Kidney (tissue), 13 donors: ENCODE measurements at regions not wholly inside any gene's neighbourhood (a gene's known extent, or its start where the extent isn't known, plus 50 kb on each side); places are given as distances from the start of the nearest gene placed in this dataset.

Source experiments
- DNase-seq, 5 donors: peaks; one replicate each; pipeline ENCODE4 v3.0.0-alpha.2; 2013 to 2020
- FAIRE-seq: peaks from 2 replicates; lab custom pipeline; 2012; peaks lifted over from hg19 to GRCh38; lab: Jason Lieb, UNC
- H3K27ac ChIP-seq, 2 donors: one replicate each; pipeline ENCODE4 v1.7.0; 2013; ENCODE audit warnings: low read depth in 2 of 2, low read length in 2 of 2, inconsistent platforms in 1 of 2
- H3K27me3 ChIP-seq: one replicate; pipeline ENCODE4 v1.7.1; 2013; ENCODE audit warnings: low read length, inconsistent platforms; ENCODE audit not compliant: control insufficient read depth, insufficient read depth
- H3K36me3 ChIP-seq, 3 donors: one replicate each; pipeline versions ENCODE4 v1.7.0 to v1.7.1; 2013; ENCODE audit warnings: low read length in 3 of 3, control low read depth in 1 of 3, inconsistent platforms in 1 of 3; ENCODE audit not compliant: insufficient read depth in 3 of 3, control insufficient read depth in 2 of 3
- H3K4me1 ChIP-seq, 3 donors: one replicate each; pipeline versions ENCODE4 v1.7.0 to v1.7.1; 2013; ENCODE audit warnings: low read length in 3 of 3, inconsistent platforms in 1 of 3, low read depth in 1 of 3; ENCODE audit not compliant: control insufficient read depth in 2 of 3, insufficient read depth in 2 of 3
- H3K4me3 ChIP-seq, 3 donors: one replicate each; pipeline versions ENCODE4 v1.7.0 to v1.8.1; 2013; ENCODE audit warnings: low read length in 3 of 3, control low read depth in 1 of 3, inconsistent platforms in 1 of 3
- H3K9ac ChIP-seq, 3 donors: one replicate each; pipeline versions ENCODE4 v1.7.0 to v1.7.1; 2013; ENCODE audit warnings: low read length in 3 of 3, control low read depth in 1 of 3, inconsistent platforms in 1 of 3
- H3K9me3 ChIP-seq, 3 donors: one replicate each; pipeline versions ENCODE4 v1.7.0 to v1.7.1; 2013; ENCODE audit warnings: low read length in 3 of 3, control low read depth in 1 of 3, inconsistent platforms in 1 of 3; ENCODE audit not compliant: control insufficient read depth in 2 of 3, insufficient read depth in 1 of 3
- CTCF ChIP-seq: IDR thresholded peaks from 3 replicates; pipeline ENCODE4 v1.5.1; 2012; ENCODE audit warnings: mild to moderate bottlenecking, moderate library complexity, borderline replicate concordance; ENCODE audit not compliant: insufficient read depth; ENCODE audit errors: extremely low read depth
- intact Hi-C: fragments of 100-400 bp; cut with DNase I; formaldehyde crosslinking; loops from one replicate; pipeline ENCODE4 v1.11.1; 2022
- donor health status: control.
- donor health status: control.
- donor health status: control.
- donor health status: control.
- donor health status: control.
- donor health status: DM: yes; HTN: yes; CAD: no.
- donor health status: Normal renal cell carcinoma (clear cell type).

- Histone ChIP-seq H3K27ac (no peak overlapping the region), H3K4me1 (no peaks in the 10 kb centered on the region), H3K36me3 (no peaks in the 10 kb centered on the region), H3K9me3 (no peaks in the 10 kb centered on the region), H3K27me3 (no peaks in the 10 kb centered on the region), H3K9ac (no peak overlapping the region), H3K4me3 (no peak overlapping the region)
- no peak for DNase-seq
- TF ChIP-seq CTCF: no peak
- intact Hi-C loops: no loop called here
- no peak for FAIRE-seq
Measured at GRCh38 chr1:29729281-29729680, 493.0 kb downstream of the PTPRU start.

GRCh38 chr1:29728703-29729102, 492.4 kb downstream of the PTPRU start:
- TF ChIP-seq CTCF: no peak

GRCh38 chr1:29725262-29725661, 488.9 kb downstream of the PTPRU start:
- H3K9me3 ChIP-seq: peaks cover 0 to 15% (median 2%) of the 10 kb centered on the region in 3 donors
- intact Hi-C loops: no loop called here

More at GRCh38 chr1:29728703-29729102, 492.4 kb downstream of the PTPRU start:
- intact Hi-C loops: no loop called here
- no peak for FAIRE-seq
- Histone ChIP-seq H3K4me3 (no peak overlapping the region), H3K27ac (no peak overlapping the region), H3K36me3 (no peaks in the 10 kb centered on the region), H3K4me1 (no peaks in the 10 kb centered on the region), H3K9ac (no peak overlapping the region), H3K9me3 (no peaks in the 10 kb centered on the region), H3K27me3 (no peaks in the 10 kb centered on the region)
- DNase-seq: no peak

More at GRCh38 chr1:29725262-29725661, 488.9 kb downstream of the PTPRU start:
- Histone ChIP-seq H3K27me3 (no peaks in the 10 kb centered on the region), H3K27ac (no peak overlapping the region), H3K4me3 (no peak overlapping the region), H3K4me1 (no peaks in the 10 kb centered on the region), H3K9ac (no peak overlapping the region), H3K36me3 (no peaks in the 10 kb centered on the region)
- DNase-seq (no peak), FAIRE-seq (no peak)
- TF ChIP-seq CTCF: no peak
